Fibroblast of lung (primary cell): ENCODE measurements at regions not wholly inside any gene's neighbourhood (a gene's known extent, or its start where the extent isn't known, plus 50 kb on each side); places are given as distances from the start of the nearest gene placed in this dataset.

Source experiments
- CTCF ChIP-seq, 2 donors: IDR thresholded peaks in 1 of 2; conservative IDR thresholded peaks in 1 of 2; 1 replicate in 1 of 2; 2 replicates in 1 of 2; pipeline ENCODE4 v1.5.1; 2011 to 2012; ENCODE audit warnings: low read length in 2 of 2, control low read depth in 1 of 2, inconsistent platforms in 1 of 2, low read depth in 1 of 2, mild to moderate bottlenecking in 1 of 2
- EZH2 ChIP-seq: IDR thresholded peaks from 2 replicates; pipeline ENCODE4 v1.5.1; 2012; ENCODE audit warnings: low read length, control low read depth, mild to moderate bottlenecking; ENCODE audit errors: missing control alignments

DNA sequence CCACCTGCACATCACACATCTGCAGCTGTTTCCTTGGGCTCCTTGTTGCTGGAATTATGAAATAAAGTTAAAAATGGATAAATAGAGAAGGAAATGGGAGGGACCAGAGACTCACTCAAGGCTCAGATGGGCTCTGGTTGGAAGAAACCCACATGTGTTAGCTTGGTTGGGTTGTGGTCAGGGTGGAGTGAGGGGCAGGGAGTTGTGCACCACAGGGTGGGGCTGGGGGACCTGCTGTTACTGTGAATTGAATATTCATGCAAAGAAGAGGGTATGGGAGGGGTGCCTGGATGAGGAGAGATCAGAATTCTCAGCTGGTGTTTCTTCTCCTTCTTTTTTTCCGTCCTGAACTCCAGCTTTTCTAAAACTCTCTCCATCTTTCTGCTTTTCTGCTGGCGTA is 320.7 kb downstream of the MAP2K4 start:
- TF ChIP-seq CTCF (conservative IDR thresholded peaks at IDR 0.05 in 1 of 2, IDR thresholded peaks at IDR 0.05 in 1 of 2; ENCODE audit: low read depth in 1 of 2, low read length in 2 of 2) (no peak), EZH2 (no peak)
